ENCODE measurements at regions not wholly inside any gene's neighbourhood (a gene's known extent, or its start where the extent isn't known, plus 50 kb on each side); places are given as distances from the start of the nearest gene placed in this dataset.

DNA sequence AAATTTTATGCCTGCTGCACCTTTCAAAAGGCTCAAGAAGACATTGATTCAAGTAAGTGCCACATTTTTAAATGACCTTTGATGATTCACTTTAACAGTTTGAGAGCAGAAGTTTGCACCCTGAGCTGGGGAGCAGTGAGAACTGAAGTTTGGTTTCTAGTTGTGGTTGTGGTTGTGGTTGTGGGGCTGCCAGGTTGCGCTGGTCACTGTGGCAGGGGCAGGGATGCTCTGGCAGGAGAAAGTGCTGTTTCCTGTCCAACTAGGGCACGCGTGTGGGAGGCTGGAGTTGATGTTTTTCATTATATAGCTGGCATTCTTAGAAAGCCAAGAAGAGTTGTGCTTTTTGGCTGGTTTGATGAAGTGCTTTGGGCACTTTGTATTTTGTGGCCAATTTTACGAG is 339.7 kb upstream of the NR2F2 start:
- H3K36me3 Mint-ChIP-seq (ENCODE audit: insufficient read depth, unreplicated experiment): no peaks in the 10 kb centered on the region
- no peaks in the 10 kb centered on the region for H3K27me3 Mint-ChIP-seq (ENCODE audit: unreplicated experiment)
- no peak for DNase-seq
- peaks cover 29% of the 10 kb centered on the region for H3K4me1 Mint-ChIP-seq (ENCODE audit: low read depth, unreplicated experiment)
- no peak for TF ChIP-seq CTCF (IDR thresholded peaks at IDR 0.05; ENCODE audit: unreplicated experiment)
- BruUV-seq (replicated peaks): no TSS peak
- CTCF ChIA-PET: interaction anchor here (0.6 kb wide), 1 partner anchor 177 kb away, joined by 4 read pairs; no protein-coding TSS in a partner anchor
- intact Hi-C loops (cut with micrococcal nuclease; ENCODE audit: unreplicated experiment): no loop called here
- no peak overlapping the region for H3K27ac Mint-ChIP-seq (ENCODE audit: unreplicated experiment)
- H3K9me3 Mint-ChIP-seq (ENCODE audit: low read depth, unreplicated experiment): no peaks in the 10 kb centered on the region
- no peak overlapping the region for H3K4me3 Mint-ChIP-seq (ENCODE audit: low read depth, unreplicated experiment)

DNA sequence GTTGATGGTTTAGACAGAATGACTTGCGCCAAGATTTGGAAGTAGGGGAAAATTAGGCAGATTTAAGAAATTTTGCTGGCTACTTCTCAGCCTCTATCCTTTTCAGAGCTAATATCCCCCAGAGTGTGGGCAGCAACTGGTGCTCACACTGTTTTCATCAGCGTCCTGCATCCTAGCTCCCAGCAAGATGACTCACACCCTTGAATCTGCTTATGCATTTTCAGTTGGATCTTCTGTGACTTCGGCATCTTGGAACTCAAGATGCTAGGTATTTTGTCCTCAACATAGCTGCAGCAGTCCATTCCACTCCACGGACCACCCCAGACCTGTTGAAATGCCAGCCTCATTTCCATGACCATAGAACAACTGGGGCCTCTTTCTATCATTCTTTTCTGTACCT is 336.1 kb upstream of the NR2F2 start:
- TF ChIP-seq CTCF (IDR thresholded peaks at IDR 0.05; ENCODE audit: unreplicated experiment): no peak
- Mint-ChIP-seq H3K27me3 (ENCODE audit: unreplicated experiment) (no peaks in the 10 kb centered on the region), H3K27ac (ENCODE audit: unreplicated experiment) (no peak overlapping the region), H3K9me3 (ENCODE audit: low read depth, unreplicated experiment) (no peaks in the 10 kb centered on the region), H3K4me1 (ENCODE audit: low read depth, unreplicated experiment) (peaks cover 29% of the 10 kb centered on the region), H3K4me3 (ENCODE audit: low read depth, unreplicated experiment) (no peak overlapping the region), H3K36me3 (ENCODE audit: insufficient read depth, unreplicated experiment) (no peaks in the 10 kb centered on the region)
- DNase-seq: no peak
- BruUV-seq (replicated peaks): no TSS peak
- intact Hi-C loops (cut with micrococcal nuclease; ENCODE audit: unreplicated experiment): no loop called here
- CTCF ChIA-PET: no interaction called here

DNA sequence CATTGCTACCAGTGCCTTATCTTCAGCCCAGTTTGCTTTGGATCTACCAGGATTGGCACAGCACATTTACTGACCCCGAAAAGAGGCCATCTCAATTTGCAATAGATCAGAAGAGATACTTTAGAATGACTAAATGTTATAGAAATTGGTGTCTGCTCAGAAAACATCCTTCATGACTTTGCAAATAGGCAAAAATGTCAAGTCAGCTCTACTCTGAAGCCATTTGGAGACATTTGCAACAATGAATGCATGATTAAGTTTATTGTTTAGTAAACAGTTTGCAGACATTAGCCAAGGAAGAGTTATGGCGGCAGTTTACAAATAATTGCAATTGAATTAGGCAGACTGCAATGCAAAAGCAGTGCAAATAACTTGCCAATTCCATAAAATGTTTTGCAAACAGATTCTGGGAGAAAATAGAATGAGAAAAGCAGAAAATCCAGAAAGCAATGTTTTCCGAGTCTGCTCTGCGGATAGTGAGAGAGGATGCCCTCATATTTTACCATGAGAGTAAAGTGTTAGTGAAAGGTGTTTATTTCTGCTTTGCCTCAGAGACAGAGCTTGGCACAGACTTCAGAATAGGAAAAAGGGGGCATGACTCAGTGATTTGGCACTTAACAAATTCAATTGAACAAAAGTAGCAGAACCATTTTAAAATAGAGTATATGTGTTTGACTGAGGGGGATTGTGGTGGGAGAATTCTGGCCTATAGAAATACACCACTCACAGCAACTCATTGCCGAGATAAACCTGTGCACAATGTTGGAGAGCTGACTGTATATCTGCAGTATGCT is 334.9 kb upstream of the NR2F2 start:
- DNase-seq: no peak
- intact Hi-C loops (cut with micrococcal nuclease; ENCODE audit: unreplicated experiment): no loop called here
- BruUV-seq (replicated peaks): no TSS peak
- CTCF ChIA-PET: no interaction called here
- no peak overlapping the region for H3K4me3 Mint-ChIP-seq (ENCODE audit: low read depth, unreplicated experiment)
- no peaks in the 10 kb centered on the region for H3K36me3 Mint-ChIP-seq (ENCODE audit: insufficient read depth, unreplicated experiment)
- no peak for TF ChIP-seq CTCF (IDR thresholded peaks at IDR 0.05; ENCODE audit: unreplicated experiment)
- no peak overlapping the region for H3K27ac Mint-ChIP-seq (ENCODE audit: unreplicated experiment)
- H3K9me3 Mint-ChIP-seq (ENCODE audit: low read depth, unreplicated experiment): no peaks in the 10 kb centered on the region
- no peaks in the 10 kb centered on the region for H3K27me3 Mint-ChIP-seq (ENCODE audit: unreplicated experiment)
- H3K4me1 Mint-ChIP-seq (ENCODE audit: low read depth, unreplicated experiment): peaks cover 21% of the 10 kb centered on the region

- Mint-ChIP-seq H3K4me3 (ENCODE audit: low read depth, unreplicated experiment) (no peak overlapping the region), H3K9me3 (ENCODE audit: low read depth, unreplicated experiment) (no peaks in the 10 kb centered on the region), H3K36me3 (ENCODE audit: insufficient read depth, unreplicated experiment) (no peaks in the 10 kb centered on the region), H3K27ac (ENCODE audit: unreplicated experiment) (no peak overlapping the region), H3K4me1 (ENCODE audit: low read depth, unreplicated experiment) (peaks cover 15% of the 10 kb centered on the region), H3K27me3 (ENCODE audit: unreplicated experiment) (no peaks in the 10 kb centered on the region)
- CTCF ChIA-PET: no interaction called here
- intact Hi-C loops (cut with micrococcal nuclease; ENCODE audit: unreplicated experiment): no loop called here
- DNase-seq: no peak
- no peak for TF ChIP-seq CTCF (IDR thresholded peaks at IDR 0.05; ENCODE audit: unreplicated experiment)
- no TSS peak for BruUV-seq (replicated peaks)
Observed at GRCh38 chr15:95996494-95996893, 334.0 kb upstream of the NR2F2 start.

All from Calu3 (cell line).